Fibroblast of skin of scalp (primary cell): ENCODE measurements at regions not wholly inside any gene's neighbourhood (a gene's known extent, or its start where the extent isn't known, plus 50 kb on each side); places are given as distances from the start of the nearest gene placed in this dataset.

Source experiments
- DNase-seq: peaks from one replicate; pipeline ENCODE4 v3.0.0-alpha.2; 2013

GRCh38 chr16:65889533-65889966 is 476.9 kb upstream of the CDH5 start:
- DNase-seq = no peak

- DNase-seq = no peak
Measured at GRCh38 chr16:65888201-65888600, 478.3 kb upstream of the CDH5 start.

GRCh38 chr16:65884018-65884417 is 482.5 kb upstream of the CDH5 start:
- DNase-seq = peak; percentile 73

- DNase-seq = no peak
Measured at GRCh38 chr16:65878347-65878746, 488.1 kb upstream of the CDH5 start.

- no peak for DNase-seq
Measured at GRCh38 chr16:65876624-65877023, 489.9 kb upstream of the CDH5 start.

- DNase-seq = peak; percentile 11
Measured at GRCh38 chr16:65876056-65876408, 490.5 kb upstream of the CDH5 start.

- peak; percentile 20 for DNase-seq
Measured at GRCh38 chr16:65875381-65876055, 491.0 kb upstream of the CDH5 start.

- no peak for DNase-seq
Measured at GRCh38 chr16:65869261-65869660, 497.2 kb upstream of the CDH5 start.

GRCh38 chr16:65867276-65867960 is 499.1 kb upstream of the CDH5 start:
- no peak for DNase-seq

- no peak for DNase-seq
Measured at GRCh38 chr16:65863236-65863635, 503.3 kb upstream of the CDH5 start.

- DNase-seq = peak; percentile 1
Measured at GRCh38 chr16:65861131-65861731, 505.3 kb upstream of the CDH5 start.

- no peak for DNase-seq
Measured at GRCh38 chr16:65855171-65856145, 511.0 kb upstream of the CDH5 start.

GRCh38 chr16:65846210-65846602 is 520.3 kb upstream of the CDH5 start:
- DNase-seq = no peak

GRCh38 chr16:65845466-65846209 is 520.9 kb upstream of the CDH5 start:
- peak; percentile 47 for DNase-seq

- DNase-seq = no peak
Measured at GRCh38 chr16:65843941-65844340, 522.5 kb upstream of the CDH5 start.

- DNase-seq = no peak
Measured at GRCh38 chr16:65842067-65842466, 524.4 kb upstream of the CDH5 start.

GRCh38 chr16:65838001-65838400 is 528.5 kb upstream of the CDH5 start:
- DNase-seq = no peak

- no peak for DNase-seq
Measured at GRCh38 chr16:65837464-65837863, 529.0 kb upstream of the CDH5 start.

GRCh38 chr16:65834688-65835087 is 531.8 kb upstream of the CDH5 start:
- DNase-seq = no peak

- peak; percentile 85 for DNase-seq
Measured at GRCh38 chr16:65833171-65833871, 533.2 kb upstream of the CDH5 start.

GRCh38 chr16:65832679-65833078 is 533.8 kb upstream of the CDH5 start:
- DNase-seq = no peak
